GM21576 (cell line): ENCODE measurements at regions not wholly inside any gene's neighbourhood (a gene's known extent, or its start where the extent isn't known, plus 50 kb on each side); places are given as distances from the start of the nearest gene placed in this dataset.

Experiments used
- ATAC-seq: cut with Tn5 transposase; IDR thresholded peaks from one replicate; pipeline ENCODE4 v1.9.1; 2021; ENCODE audit warnings: mild to moderate bottlenecking, moderate library complexity; ENCODE audit not compliant: unreplicated experiment

- ATAC-seq = no peak
These were observed 468.1 kb downstream of the IPMK start for GRCh38 chr10:57799625-57800024.

DNA sequence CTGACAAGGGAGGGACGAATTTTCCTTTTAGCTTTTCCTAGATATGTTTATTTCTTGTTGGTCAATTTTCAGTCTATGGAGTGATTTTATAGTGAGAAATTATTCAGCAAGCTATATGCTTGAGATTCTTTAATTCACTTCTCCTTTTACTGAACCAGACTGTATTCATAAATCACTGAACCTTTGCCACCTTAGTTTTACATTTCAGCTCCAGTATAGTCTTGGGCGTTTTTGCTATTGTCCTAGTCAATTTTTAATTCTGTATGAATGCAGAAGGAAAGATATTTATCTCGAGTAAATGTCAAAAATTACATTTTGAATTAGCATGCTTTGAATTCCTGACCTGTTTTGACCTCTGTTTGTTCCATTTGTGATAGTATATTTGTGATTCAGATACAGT is 468.9 kb downstream of the IPMK start:
- no peak for ATAC-seq

DNA sequence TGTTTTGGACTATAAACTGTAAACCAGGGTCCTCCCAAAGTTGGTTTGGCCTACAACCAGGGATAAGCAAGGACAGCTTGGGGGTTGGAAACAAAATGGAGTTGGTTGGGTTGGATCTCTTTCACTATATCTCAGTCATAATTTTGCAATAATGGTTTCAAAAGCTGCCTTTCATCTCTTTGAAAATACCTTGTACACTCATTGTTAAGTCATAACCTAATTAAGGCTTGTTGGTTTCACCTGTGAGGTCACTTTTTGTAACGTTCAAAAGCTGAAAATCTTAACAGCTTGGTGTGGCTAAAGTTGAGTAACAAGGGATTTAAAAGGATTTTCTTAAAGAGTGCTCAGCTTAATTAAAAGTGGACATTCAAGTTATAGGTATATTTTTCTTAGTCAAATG is 476.1 kb downstream of the IPMK start:
- ATAC-seq = no peak

DNA sequence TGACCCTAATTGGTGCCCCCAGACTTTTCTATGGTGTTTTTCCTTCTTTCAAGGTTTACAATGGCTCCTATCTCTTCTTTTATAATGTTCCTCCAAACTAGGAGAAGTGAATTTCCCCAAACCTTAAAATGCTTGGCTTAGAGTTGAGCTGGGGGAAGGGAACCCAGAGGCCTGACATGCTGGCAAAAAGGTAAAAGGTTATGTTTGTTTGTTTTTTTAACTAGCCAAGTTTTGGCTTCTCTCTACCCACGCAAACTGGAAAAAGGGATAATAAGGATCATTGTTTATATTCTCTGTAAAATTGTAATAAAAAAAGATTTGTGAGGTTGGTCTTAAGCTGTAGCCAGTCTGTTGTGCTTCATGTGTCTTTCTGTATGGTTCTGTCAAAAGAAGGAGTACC is 477.0 kb downstream of the IPMK start:
- ATAC-seq = no peak

DNA sequence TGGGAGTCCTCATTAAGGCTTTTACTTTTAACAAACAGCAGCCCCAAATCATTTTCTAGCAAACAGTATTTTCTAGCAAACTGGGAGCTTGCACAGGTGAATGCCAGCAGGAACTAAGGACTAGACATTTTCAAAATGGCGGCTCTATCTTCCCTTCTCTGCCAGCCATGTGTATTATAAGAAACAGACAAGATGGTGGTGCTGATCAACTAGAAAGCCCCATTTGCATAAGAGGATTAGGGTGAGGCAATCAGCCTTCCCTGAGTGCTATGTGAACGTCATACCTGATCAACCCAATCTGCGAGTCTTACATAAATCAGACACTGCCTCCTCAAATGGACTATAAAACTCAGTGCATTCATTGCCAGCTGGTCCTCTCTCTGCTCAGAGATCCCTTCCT is 479.6 kb downstream of the IPMK start:
- no peak for ATAC-seq

- ATAC-seq = no peak
These were observed 480.6 kb downstream of the IPMK start for GRCh38 chr10:57786850-57787750.

GRCh38 chr10:57786331-57786730 is 481.4 kb downstream of the IPMK start:
- no peak for ATAC-seq

DNA sequence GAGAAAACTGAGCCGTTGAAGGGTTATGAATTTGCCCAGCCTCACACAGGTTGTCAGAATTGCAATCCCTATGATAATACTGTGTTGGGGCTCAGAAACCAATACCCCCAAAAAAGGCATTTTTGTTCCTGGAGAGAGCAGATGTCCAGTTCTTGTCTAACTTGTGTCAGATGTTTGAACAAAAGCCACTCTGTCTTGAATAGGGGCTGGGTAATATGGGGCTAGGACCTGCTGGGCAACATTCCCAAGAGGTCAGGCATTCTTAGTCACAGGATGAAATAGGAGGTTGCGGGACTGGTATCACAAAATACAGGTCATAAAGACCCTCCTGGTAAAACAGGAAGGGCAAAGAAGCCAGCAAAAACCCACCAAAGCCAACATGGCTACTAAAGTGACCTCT is 482.1 kb downstream of the IPMK start:
- ATAC-seq = no peak

DNA sequence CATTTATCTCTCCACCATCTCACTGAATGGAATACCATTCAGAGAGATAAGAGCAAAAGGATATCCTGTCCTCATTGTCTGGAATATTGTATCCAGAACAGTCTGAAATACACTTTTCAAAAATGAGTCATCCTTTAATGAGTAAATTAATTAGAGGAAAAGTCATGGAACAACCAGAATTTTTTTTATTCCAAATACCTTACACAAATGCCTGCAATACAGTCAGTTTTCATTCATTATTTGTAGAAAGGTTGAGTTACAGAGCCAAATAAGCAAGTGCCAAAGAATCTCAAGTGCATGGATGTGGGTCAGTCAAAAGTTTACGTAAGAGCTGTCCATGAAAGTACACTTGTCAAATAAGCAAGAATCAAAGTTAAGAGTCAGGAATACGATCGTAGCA is 482.6 kb downstream of the IPMK start:
- ATAC-seq = no peak

DNA sequence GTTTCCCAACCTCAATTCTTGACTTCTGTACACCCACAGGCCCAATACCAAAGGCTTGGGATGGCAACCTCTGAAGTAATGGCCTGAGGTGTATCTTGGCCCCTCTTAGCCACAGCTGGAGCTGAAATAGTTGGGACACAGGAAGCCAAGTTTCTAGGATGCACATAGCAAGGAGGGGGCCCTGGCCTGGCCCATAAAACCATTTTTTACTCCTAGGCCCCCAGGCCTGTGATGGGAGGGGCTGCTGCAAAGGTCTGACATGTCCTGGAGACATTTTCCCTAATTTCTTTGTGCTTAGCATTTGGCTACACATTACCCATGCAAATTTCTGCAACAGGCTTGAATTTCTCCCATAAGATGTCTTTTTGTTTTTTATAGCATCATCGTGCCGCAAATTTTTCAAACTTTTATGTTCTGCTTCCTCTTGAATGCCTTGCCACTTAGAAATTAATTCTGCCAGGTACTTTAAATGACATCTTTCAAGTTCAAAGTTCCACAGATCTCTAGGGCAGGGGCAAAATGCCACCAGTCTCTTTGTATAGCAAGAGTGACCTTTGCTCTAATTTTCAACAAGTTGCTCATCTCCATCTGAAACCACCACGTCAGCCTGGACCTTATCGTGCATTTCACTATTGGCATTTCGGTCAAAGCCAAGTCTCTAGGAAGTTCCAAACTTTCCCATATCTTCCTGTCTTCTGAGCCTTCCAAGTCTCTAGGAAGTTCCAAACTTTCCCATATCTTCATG is 490.8 kb downstream of the IPMK start:
- no peak for ATAC-seq

GRCh38 chr10:57775250-57775649 is 492.4 kb downstream of the IPMK start:
- no peak for ATAC-seq

DNA sequence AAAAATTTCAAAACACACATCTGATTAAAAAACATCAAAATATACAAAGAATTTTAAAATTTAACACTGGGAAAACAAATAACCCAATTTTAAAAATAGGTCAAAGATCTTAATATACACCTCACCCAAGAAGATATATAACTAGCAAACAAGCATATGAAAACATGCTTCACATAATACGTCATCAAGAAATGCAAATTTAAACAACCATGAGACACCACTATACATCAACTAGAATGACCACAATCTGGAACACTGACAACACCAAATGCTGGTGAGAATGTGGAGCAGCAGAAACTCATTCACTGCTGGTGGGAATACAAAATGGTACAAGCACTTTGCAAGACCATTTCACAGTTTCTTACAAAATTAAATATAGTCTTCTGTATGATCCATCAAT is 498.4 kb downstream of the IPMK start:
- ATAC-seq = no peak

DNA sequence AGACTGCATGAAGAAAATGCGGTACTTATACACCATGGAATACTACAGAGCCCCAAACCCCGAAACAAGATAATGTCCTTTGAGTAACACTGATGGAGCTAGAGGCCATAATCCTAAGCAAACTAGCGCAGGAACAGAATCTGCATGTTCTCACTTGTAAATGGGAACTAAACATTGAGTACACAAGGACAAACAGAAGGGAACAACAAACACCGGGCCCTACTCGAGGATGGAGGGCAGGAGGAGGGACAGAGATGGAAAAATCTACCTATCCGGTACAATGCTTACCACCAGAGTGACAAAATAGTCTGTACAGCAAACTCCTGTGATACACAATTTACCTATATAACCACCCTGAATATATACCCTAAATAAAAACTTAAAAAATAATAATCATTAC is 507.9 kb downstream of the IPMK start:
- no peak for ATAC-seq

DNA sequence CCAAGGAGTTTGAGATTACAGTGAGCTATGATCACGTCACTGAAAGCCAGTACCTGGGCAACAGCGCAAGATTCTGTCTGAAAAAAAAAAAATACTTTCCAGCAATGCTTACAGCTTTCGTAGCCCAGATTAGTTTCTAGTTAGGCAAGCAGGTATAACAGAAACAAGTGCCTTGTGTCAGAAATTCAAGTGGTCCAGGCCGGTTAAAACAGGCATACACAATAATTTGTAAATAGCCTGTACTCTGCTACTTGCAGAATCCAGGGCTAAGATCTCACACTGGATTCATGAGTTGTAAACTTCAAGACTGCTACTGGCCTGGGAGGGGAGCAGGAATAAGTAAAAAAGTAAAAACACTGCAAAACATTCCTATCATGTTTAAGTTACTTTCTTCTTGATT is 512.9 kb downstream of the IPMK start:
- ATAC-seq = no peak

DNA sequence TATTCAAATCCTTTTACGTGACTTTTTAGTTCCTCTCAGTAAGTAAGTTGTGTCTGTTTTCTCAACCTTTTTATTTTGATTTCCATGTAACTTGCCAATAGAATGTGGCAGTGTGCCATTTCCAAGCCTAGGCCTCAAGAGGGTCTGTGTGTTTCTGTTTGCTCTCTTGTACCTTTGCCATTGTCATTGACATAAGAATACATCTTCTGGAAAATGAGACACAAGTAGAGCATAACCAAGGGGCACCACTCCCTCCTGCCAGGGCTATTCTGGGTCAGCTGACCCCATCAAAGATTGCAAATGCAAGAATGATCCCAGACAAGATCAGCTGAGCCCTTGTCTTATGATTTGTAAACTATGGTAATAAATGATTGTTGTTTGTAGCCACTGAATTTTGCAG is 524.0 kb downstream of the IPMK start:
- no peak for ATAC-seq

- no peak for ATAC-seq
These were observed 525.9 kb downstream of the IPMK start for GRCh38 chr10:57741751-57742150.

DNA sequence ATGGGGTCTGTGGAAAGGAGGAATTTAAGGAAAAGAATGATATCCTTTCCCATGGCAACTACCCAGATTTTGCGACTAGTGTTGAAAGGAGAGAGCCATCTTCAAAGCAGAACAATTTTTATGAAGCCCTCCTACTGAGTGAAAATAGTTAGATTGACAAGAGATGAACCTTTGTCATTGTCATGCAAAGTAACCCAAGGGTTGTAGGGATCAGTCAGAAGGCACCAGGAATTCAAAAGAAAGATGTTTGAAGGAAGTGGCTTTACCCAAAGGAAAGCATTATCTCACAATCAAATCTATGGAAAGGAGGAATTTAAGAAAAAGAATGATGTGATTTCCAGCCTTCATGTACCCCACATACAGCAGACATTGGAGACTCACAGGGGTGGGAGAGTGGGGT is 544.4 kb downstream of the IPMK start:
- no peak for ATAC-seq

GRCh38 chr10:57716884-57717283 is 550.8 kb downstream of the IPMK start:
- no peak for ATAC-seq

GRCh38 chr10:57715233-57715632 is 552.5 kb downstream of the IPMK start:
- ATAC-seq = no peak

GRCh38 chr10:57707300-57707658 is 560.4 kb downstream of the IPMK start:
- ATAC-seq = no peak

DNA sequence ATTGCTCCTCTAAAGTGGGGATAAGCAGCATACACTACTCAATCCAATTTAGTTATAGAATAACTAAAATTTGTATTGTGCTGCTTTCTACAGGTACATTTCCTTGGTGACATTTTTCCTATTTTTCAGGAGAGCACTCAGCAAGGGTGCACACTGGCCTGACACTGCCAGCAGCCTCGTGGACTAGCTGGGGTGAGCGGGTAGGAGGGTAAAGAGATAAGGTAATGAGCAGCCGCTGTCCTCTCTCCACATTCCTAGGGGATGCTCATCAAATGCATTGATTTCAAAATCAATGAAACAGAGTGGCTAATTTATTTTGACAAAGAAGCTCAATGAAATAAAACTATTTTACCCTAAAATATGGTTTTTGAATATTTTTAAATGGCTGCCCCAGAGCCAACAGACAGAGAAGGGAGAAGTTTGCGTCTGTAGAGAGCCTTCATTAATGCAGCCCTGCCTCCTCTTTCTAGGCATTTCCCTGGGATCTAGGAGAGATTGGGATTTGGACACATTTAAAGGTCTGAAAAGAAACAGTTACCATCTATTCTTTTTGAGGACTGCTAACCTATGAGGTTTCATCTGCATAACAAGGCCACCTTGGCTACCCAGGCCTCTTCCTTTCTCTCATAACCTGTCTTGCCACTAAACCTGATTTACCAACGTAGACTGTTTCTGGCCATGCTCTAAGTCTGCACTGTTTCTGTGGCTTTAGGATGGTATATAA is 561.0 kb downstream of the IPMK start:
- ATAC-seq = no peak

DNA sequence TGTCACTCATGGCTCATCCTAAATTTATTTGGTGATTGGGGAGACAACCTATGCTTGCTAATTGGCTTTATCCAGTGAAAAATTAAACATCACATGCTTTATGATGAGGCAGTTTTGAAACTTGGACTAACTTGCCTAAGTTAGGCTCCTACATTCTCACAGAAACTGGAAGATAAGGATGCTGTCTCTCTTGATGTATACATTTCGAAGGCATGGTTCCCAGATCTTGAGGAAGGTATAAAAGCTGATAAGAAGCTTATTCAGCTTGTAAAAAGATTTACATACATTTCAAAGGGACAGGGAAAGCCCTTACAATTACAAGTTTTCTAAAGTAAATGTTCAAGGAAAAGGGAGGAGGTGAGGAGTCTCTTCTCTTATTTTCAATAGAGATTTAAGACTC is 561.7 kb downstream of the IPMK start:
- no peak for ATAC-seq
